Uterus (tissue), 3 donors: ENCODE measurements at regions not wholly inside any gene's neighbourhood (a gene's known extent, or its start where the extent isn't known, plus 50 kb on each side); places are given as distances from the start of the nearest gene placed in this dataset.

Experiments
- DNase-seq, 2 donors: peaks; one replicate each; pipeline ENCODE4 v3.0.0-alpha.2; 2019 to 2020
- H3K27ac ChIP-seq, 2 donors: fragments of 200-600 bp; sonication (generic); 1 replicate in 1 of 2; 2 replicates in 1 of 2; pipeline ENCODE4 v1.5.1; 2016 to 2018
- H3K27me3 ChIP-seq, 2 donors: fragments of 200-600 bp; sonication (generic); one replicate each; pipeline ENCODE4 v1.5.1; 2018 to 2019; ENCODE audit warnings: control low read depth in 1 of 2
- H3K36me3 ChIP-seq, 2 donors: fragments of 200-600 bp; sonication (generic); one replicate each; pipeline ENCODE4 v1.5.1; 2019; ENCODE audit warnings: control low read depth in 1 of 2
- H3K4me1 ChIP-seq, 2 donors: fragments of 200-600 bp; sonication (generic); one replicate each; pipeline ENCODE4 v1.5.1; 2018 to 2019; ENCODE audit warnings: control low read depth in 1 of 2
- H3K4me3 ChIP-seq, 2 donors: fragments of 200-600 bp; sonication (generic); 1 replicate in 1 of 2; 2 replicates in 1 of 2; pipeline ENCODE4 v1.5.1; 2018 to 2019; ENCODE audit warnings: mild to moderate bottlenecking in 1 of 2
- H3K9me3 ChIP-seq, 2 donors: fragments of 200-600 bp; sonication (generic); one replicate each; pipeline ENCODE4 v1.5.1; 2019; ENCODE audit warnings: control low read depth in 1 of 2
- CTCF ChIP-seq, 4 experiments: fragments of 200-600 bp in 2 of 4; fragments of 450-650 bp in 2 of 4; sonication (generic) in 2 of 4; IDR thresholded peaks; one replicate each; pipeline ENCODE4 v1.5.1; 2016 to 2019; ENCODE audit warnings: antibody characterized with exemption in 4 of 4, mild to moderate bottlenecking in 2 of 4, moderate library complexity in 1 of 4
- POLR2A ChIP-seq, 2 donors: fragments of 450-650 bp; IDR thresholded peaks; one replicate each; pipeline ENCODE4 v1.6.1; 2016; ENCODE audit warnings: antibody characterized with exemption in 2 of 2, mild to moderate bottlenecking in 1 of 2, moderate library complexity in 1 of 2
- intact Hi-C: fragments of 100-400 bp; cut with DNase I; formaldehyde crosslinking; loops from one replicate; pipeline ENCODE4 v1.15.1; 2023; ENCODE audit warnings: low total_unique reads
- donor health status: DM: yes; HTN: yes; CAD: no.

- Histone ChIP-seq H3K36me3 (no peaks in the 10 kb centered on the region), H3K9me3 (no peaks in the 10 kb centered on the region)
- no peak for TF ChIP-seq POLR2A (IDR thresholded peaks at IDR 0.05)
- TF ChIP-seq CTCF (IDR thresholded peaks at IDR 0.05), result no peak
These were observed 101.9 kb downstream of the RGS21 start for GRCh38 chr1:192418552-192419285.

GRCh38 chr1:192430644-192431043 is 113.9 kb downstream of the RGS21 start:
- Histone ChIP-seq H3K4me1 (no peaks in the 10 kb centered on the region), H3K27ac (no peak overlapping the region), H3K27me3 (no peaks in the 10 kb centered on the region), H3K9me3 (no peaks in the 10 kb centered on the region), H3K4me3 (no peak overlapping the region), H3K36me3 (no peaks in the 10 kb centered on the region)
- TF ChIP-seq POLR2A (IDR thresholded peaks at IDR 0.05) (no peak), CTCF (IDR thresholded peaks at IDR 0.05) (no peak)
- intact Hi-C loops, result no loop called here
- no peak for DNase-seq

More at GRCh38 chr1:192418552-192419285, 101.9 kb downstream of the RGS21 start:
- DNase-seq, result no peak
- intact Hi-C loops, result no loop called here
- no peaks in the 10 kb centered on the region for H3K4me1 ChIP-seq
- no peak overlapping the region for H3K4me3 ChIP-seq
- no peak overlapping the region for H3K27ac ChIP-seq
- no peaks in the 10 kb centered on the region for H3K27me3 ChIP-seq

- intact Hi-C loops, result no loop called here
- no peak for DNase-seq
- no peaks in the 10 kb centered on the region for H3K27me3 ChIP-seq
- H3K27ac ChIP-seq, result no peak overlapping the region
- H3K4me3 ChIP-seq, result no peak overlapping the region
- H3K9me3 ChIP-seq, result no peaks in the 10 kb centered on the region
- no peaks in the 10 kb centered on the region for H3K4me1 ChIP-seq
- TF ChIP-seq CTCF (IDR thresholded peaks at IDR 0.05) (no peak), POLR2A (IDR thresholded peaks at IDR 0.05) (no peak)
- no peaks in the 10 kb centered on the region for H3K36me3 ChIP-seq
These were observed 118.9 kb downstream of the RGS21 start for GRCh38 chr1:192435704-192436103.

GRCh38 chr1:192436441-192437078 is 119.8 kb downstream of the RGS21 start:
- no peaks in the 10 kb centered on the region for H3K27me3 ChIP-seq
- no peak overlapping the region for H3K27ac ChIP-seq
- no peaks in the 10 kb centered on the region for H3K9me3 ChIP-seq
- H3K36me3 ChIP-seq, result no peaks in the 10 kb centered on the region
- TF ChIP-seq POLR2A (IDR thresholded peaks at IDR 0.05), result no peak
- TF ChIP-seq CTCF (IDR thresholded peaks at IDR 0.05), result no peak
- intact Hi-C loops, result no loop called here
- DNase-seq, result no peak
- H3K4me3 ChIP-seq, result no peak overlapping the region
- no peaks in the 10 kb centered on the region for H3K4me1 ChIP-seq

- Histone ChIP-seq H3K27me3 (no peaks in the 10 kb centered on the region), H3K36me3 (no peaks in the 10 kb centered on the region), H3K9me3 (no peaks in the 10 kb centered on the region), H3K4me3 (no peak overlapping the region), H3K27ac (no peak overlapping the region), H3K4me1 (no peaks in the 10 kb centered on the region)
- intact Hi-C loops, result no loop called here
- TF ChIP-seq POLR2A (IDR thresholded peaks at IDR 0.05), result no peak
- no peak for TF ChIP-seq CTCF (IDR thresholded peaks at IDR 0.05)
- DNase-seq, result no peak
These were observed 121.9 kb downstream of the RGS21 start for GRCh38 chr1:192438737-192439136.
